GM21360 (cell line): ENCODE measurements at regions not wholly inside any gene's neighbourhood (a gene's known extent, or its start where the extent isn't known, plus 50 kb on each side); places are given as distances from the start of the nearest gene placed in this dataset.

Experiments used
- ATAC-seq: cut with Tn5 transposase; IDR thresholded peaks from one replicate; pipeline ENCODE4 v1.9.1; 2021; ENCODE audit warnings: mild to moderate bottlenecking, moderate library complexity; ENCODE audit not compliant: unreplicated experiment

DNA sequence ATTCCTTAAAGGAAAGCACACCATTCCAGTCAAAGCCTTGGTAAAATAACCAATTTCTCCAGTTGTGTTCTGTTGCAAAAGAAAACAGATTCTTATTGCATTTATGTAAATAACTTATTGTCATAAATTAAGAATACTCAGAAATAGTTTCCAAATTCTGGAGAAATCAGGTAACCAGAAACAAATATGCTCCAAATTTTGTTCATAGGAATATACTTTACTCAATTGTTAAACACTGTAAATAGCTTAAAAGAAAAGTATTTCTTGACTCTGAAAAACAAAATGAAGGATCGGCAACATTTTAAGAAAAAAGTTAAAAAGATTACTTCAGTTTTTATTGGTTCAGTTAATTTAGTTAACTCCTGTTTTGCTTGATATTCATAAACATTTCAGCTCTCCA lies 67.1 kb upstream of the PIK3CG start:
- no peak for ATAC-seq

DNA sequence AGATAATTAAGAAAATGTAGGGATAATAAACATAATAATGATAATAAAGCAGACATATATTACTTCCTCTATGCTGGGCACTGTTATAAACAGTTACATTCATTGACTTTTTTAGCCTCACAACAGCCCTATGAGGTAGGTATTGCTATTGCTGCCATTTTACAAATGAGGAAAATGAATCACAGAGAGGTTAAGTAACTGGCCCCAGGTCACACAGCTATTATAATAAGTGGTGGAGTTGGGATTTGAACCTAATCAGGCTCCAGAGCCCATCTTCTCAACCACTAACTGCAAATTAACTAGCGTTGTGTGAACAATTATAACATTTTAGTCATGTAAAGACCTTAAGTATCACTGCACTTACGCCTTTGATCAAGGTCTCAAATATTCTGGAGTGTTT lies 62.5 kb upstream of the PIK3CG start:
- ATAC-seq = no peak

DNA sequence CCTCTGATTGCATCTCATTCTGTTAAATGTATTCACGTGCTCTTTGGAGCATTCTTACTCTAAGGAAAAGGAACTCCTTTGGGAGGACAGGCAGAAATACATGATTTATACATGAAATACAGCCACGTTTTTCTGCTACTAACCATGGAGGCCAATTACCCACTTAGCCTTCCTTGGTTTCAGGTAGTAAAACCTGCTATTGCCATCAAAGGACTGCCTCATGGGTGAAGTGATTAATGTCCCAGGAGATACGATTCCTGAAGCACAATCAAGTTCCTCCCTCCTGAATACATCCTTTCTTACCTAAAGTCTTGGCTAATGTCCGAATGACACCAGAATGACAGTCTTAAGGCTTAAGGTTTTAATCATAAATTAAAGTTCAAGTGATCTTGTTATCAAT lies 58.5 kb upstream of the PIK3CG start:
- no peak for ATAC-seq

DNA sequence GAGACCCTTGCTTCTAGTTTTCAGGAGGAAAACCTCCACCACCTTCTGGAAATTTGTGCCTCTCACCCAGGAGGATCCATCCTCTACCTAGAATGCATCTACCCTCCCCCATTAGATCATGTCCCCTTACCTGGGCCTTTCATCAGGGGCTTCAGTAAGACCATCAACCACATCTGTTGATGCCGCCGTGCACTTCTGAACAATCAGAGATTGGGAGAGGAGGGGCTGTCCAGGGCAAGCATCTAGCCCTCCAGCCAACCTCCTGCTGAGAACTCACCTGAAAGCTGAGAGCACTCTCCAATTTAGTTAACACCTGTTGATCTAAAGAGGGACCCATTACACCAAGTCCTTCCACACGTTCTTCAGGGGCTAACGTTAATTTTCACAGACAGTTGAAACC lies 57.6 kb upstream of the PIK3CG start:
- ATAC-seq = no peak

DNA sequence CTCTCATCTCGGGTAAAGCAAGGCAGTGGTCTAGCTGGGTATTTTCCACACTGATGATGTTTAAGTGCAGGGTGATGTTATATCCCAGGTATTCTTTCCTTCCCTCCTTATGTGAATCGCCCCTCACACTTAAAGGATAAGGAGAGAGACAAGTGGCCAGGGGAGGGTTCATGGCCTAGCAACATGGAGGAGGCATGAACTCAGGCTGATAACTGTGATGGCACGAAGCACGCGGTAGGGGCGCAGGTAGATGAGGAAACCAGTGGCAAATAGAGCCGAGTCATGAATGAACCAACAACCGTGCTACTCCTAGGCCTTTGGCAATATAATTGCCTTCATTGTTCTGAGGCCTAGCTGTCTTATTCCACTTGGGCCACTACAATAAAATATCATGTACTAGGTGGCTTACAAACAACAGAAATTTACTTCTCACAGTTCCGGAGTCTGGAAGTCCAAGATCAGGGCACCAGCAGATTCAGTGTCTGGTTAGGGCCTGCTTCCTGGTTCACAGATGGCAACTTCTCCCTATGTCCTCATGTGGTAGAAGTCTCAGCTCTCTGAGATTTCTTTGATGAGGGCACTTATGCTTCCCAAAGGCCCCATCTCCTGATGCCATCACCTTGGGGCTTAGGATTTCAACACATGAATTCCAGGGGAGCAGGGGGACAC lies 56.0 kb upstream of the PIK3CG start:
- no peak for ATAC-seq

DNA sequence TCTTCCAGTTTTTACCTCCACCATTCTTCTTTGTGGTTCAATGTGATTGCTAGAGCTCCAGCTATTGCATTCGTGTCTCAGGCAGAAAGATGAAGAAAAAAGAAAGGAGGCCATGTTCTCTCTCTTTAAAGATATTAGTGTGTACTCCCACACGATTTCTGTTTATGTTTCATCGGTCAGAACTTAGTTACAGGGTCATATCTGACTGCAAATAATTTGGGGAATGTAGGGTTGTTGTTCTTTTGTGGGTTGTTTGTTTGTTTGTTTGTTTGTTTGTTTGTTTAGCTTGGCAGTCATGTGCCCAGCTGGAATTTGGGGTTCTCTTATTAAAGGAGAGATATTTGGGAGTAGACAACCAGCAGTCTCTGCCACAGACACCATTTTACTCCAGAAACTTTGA lies 53.6 kb upstream of the PIK3CG start:
- no peak for ATAC-seq

DNA sequence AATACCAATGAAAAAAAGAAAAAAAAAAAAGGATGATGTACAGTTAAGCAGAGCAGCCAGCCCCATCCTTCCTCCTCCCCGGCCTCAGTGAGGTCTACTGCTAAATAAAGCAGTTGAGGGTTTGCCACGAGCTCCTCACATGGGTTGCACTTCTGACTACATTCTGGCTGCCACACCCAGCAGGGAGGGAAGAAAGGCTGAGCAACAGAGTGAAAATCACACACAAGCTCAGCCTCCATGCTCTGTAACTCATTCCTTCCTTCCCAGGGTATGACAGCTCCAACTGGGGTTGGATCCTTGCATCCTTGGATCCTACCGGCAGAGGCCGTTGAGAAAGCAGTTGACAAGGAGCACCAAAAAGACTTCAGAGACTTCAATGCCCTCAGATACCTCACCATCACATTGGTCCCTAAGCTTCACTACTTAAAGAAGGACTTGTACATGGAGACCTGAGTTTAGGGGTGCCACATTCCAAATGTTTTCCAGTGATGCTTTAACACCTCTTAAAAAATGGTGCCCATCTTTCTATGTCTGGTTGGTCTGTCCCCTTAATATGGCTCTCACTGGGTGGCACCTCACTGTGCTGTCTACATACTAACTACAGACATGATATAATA lies 52.9 kb upstream of the PIK3CG start:
- ATAC-seq = no peak

DNA sequence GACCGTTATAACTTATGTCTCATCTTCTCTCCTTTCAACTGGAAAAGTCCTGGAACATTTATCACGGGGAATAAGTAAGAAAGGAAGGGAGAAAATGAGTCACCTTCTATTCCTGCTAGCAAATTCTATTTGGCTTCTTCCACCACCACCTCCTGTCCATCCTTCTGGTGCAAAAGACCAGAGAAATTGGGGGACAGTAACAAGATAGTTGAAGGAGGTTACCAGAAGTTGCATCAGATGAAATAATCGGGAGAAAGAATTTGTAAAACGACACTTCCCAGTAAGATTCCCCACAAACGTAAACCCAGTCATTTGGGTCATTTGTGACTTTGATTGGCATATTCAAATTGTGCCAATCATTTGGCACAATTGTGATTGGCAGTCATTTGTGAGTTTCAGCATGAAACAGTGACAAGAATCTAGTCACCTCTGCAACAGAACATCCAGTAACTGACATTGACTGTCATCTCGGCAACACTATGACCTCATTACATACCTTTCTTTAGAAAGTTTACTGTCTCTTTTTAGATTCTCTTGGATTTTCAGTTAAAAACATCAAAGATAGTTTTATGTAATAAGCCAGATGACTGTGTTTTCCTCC lies 51.3 kb upstream of the PIK3CG start:
- ATAC-seq = no peak

DNA sequence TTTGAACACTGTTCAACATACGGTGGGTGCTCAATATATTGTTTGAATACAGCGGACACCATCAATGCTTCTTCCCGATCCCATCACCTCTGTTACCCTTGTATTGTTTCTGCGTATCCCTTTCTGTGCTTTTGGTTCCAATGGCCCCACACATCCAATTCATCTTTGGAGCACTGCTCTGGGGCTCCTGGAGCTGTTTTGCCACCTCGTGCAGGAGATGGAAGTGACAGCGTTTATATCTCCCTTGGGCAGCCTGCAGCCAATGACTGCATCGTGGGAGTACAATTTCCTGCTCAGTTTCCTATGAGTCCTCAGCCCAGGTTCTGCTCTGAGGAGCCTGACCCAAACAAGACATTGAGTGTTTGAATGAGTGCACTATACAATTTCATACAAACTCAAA lies 50.2 kb upstream of the PIK3CG start:
- ATAC-seq = no peak
